ENCODE measurements at regions not wholly inside any gene's neighbourhood (a gene's known extent, or its start where the extent isn't known, plus 50 kb on each side); places are given as distances from the start of the nearest gene placed in this dataset.
A peak's percentile ranks its signal among the peaks of the same experiment; 100 is the strongest.

GRCh38 chr16:73878611-73879010 is 418.0 kb upstream of the PSMD7 start:
- peak; percentile 63 for TF ChIP-seq CTCF (IDR thresholded peaks at IDR 0.05; ENCODE audit: insufficient read depth, low read length, severe bottlenecking)
- H3K4me3 ChIP-seq (ENCODE audit: low read depth, low read length) = no peak overlapping the region
- FAIRE-seq (no peak), DNase-seq (ENCODE audit: low read depth) (peak; percentile 76)
- no peaks in the 10 kb centered on the region for H3K27me3 ChIP-seq (ENCODE audit: control insufficient read depth, insufficient read depth, low read length)
- H3K36me3 ChIP-seq (ENCODE audit: control insufficient read depth, insufficient read depth, low read length) = no peaks in the 10 kb centered on the region

GRCh38 chr16:73877150-73877549 is 419.5 kb upstream of the PSMD7 start:
- Histone ChIP-seq H3K36me3 (ENCODE audit: control insufficient read depth, insufficient read depth, low read length) (no peaks in the 10 kb centered on the region), H3K27me3 (ENCODE audit: control insufficient read depth, insufficient read depth, low read length) (no peaks in the 10 kb centered on the region), H3K4me3 (ENCODE audit: low read depth, low read length) (no peak overlapping the region)
- DNase-seq (ENCODE audit: low read depth) (no peak), FAIRE-seq (no peak)
- TF ChIP-seq CTCF (IDR thresholded peaks at IDR 0.05; ENCODE audit: insufficient read depth, low read length, severe bottlenecking) = no peak

GRCh38 chr16:73875996-73876690 is 420.5 kb upstream of the PSMD7 start:
- FAIRE-seq = no peak
- H3K27me3 ChIP-seq (ENCODE audit: control insufficient read depth, insufficient read depth, low read length) = no peaks in the 10 kb centered on the region

GRCh38 chr16:73874324-73874723 is 422.3 kb upstream of the PSMD7 start:
- DNase-seq (ENCODE audit: low read depth) (peak; percentile 36), FAIRE-seq (no peak)
- H3K4me3 ChIP-seq (ENCODE audit: low read depth, low read length) = no peak overlapping the region
- H3K27me3 ChIP-seq (ENCODE audit: control insufficient read depth, insufficient read depth, low read length) = no peaks in the 10 kb centered on the region
- no peak for TF ChIP-seq CTCF (IDR thresholded peaks at IDR 0.05; ENCODE audit: insufficient read depth, low read length, severe bottlenecking)
- no peaks in the 10 kb centered on the region for H3K36me3 ChIP-seq (ENCODE audit: control insufficient read depth, insufficient read depth, low read length)

More at GRCh38 chr16:73875996-73876690, 420.5 kb upstream of the PSMD7 start:
- no peak for TF ChIP-seq CTCF (IDR thresholded peaks at IDR 0.05; ENCODE audit: insufficient read depth, low read length, severe bottlenecking)
- DNase-seq (ENCODE audit: low read depth) = no peak
- no peaks in the 10 kb centered on the region for H3K36me3 ChIP-seq (ENCODE audit: control insufficient read depth, insufficient read depth, low read length)
- no peak overlapping the region for H3K4me3 ChIP-seq (ENCODE audit: low read depth, low read length)

GRCh38 chr16:73873643-73874042 is 423.0 kb upstream of the PSMD7 start:
- DNase-seq (ENCODE audit: low read depth) (no peak), FAIRE-seq (no peak)
- Histone ChIP-seq H3K4me3 (ENCODE audit: low read depth, low read length) (no peak overlapping the region), H3K36me3 (ENCODE audit: control insufficient read depth, insufficient read depth, low read length) (no peaks in the 10 kb centered on the region), H3K27me3 (ENCODE audit: control insufficient read depth, insufficient read depth, low read length) (no peaks in the 10 kb centered on the region)
- no peak for TF ChIP-seq CTCF (IDR thresholded peaks at IDR 0.05; ENCODE audit: insufficient read depth, low read length, severe bottlenecking)

GRCh38 chr16:73872856-73873255 is 423.8 kb upstream of the PSMD7 start:
- no peaks in the 10 kb centered on the region for H3K27me3 ChIP-seq (ENCODE audit: control insufficient read depth, insufficient read depth, low read length)
- no peak for TF ChIP-seq CTCF (IDR thresholded peaks at IDR 0.05; ENCODE audit: insufficient read depth, low read length, severe bottlenecking)
- no peak overlapping the region for H3K4me3 ChIP-seq (ENCODE audit: low read depth, low read length)
- no peaks in the 10 kb centered on the region for H3K36me3 ChIP-seq (ENCODE audit: control insufficient read depth, insufficient read depth, low read length)
- FAIRE-seq (no peak), DNase-seq (ENCODE audit: low read depth) (no peak)
